ENCODE measurements at regions not wholly inside any gene's neighbourhood (a gene's known extent, or its start where the extent isn't known, plus 50 kb on each side); places are given as distances from the start of the nearest gene placed in this dataset.

DNA sequence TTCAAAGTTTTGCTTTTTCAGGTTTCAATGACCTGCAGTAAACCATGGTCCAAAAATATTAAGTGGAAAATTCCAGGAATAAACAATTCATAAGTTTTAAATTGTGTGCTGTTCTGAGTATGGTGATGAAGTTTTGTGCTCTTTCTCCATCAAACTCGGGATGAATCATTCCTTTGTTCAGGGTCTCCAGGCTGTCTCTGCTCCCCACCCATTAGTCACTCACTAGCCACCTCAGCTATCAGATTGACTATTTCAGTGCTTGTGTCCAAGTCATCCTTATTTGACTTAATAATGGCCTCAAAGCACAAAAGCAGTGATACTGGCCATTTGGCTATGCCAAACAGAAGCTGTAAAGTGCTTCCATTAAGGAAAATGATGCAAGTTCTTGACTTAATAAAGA, 1140.4 kb downstream of the EFNB2 start:
- no peaks in the 10 kb centered on the region for H3K9me2 ChIP-seq (replicated peaks; ENCODE audit: insufficient read depth, low read length)
- H3K4me2 ChIP-seq (ENCODE audit: low read depth, low read length, poor library complexity, severe bottlenecking) = no peak overlapping the region
- H3K9me3 ChIP-seq (ENCODE audit: low read length) = peaks cover 20% of the 10 kb centered on the region
- no peaks in the 10 kb centered on the region for H4K20me1 ChIP-seq (ENCODE audit: insufficient read depth, low read depth, low read length)
- H3K9ac ChIP-seq (ENCODE audit: low read length) = no peak overlapping the region
- H3K36me3 ChIP-seq (ENCODE audit: insufficient read depth, low read length) = no peaks in the 10 kb centered on the region
- no peaks in the 10 kb centered on the region for H3K79me2 ChIP-seq (ENCODE audit: low read length)
- no peaks in the 10 kb centered on the region for H3K4me1 ChIP-seq (ENCODE audit: low read length)
- no peak overlapping the region for H3K4me3 ChIP-seq (ENCODE audit: low read length)
- DNase-seq = no peak
- no peak overlapping the region for H3K27ac ChIP-seq (ENCODE audit: low read length)
- H3K27me3 ChIP-seq (ENCODE audit: low read length) = no peaks in the 10 kb centered on the region
- H2AFZ ChIP-seq (ENCODE audit: low read length) = no peak overlapping the region

GRCh38 chr13:105389373-105389772, 1146.1 kb downstream of the EFNB2 start:
- H3K9ac ChIP-seq (ENCODE audit: low read length) = no peak overlapping the region
- no peak overlapping the region for H3K4me2 ChIP-seq (ENCODE audit: low read depth, low read length, poor library complexity, severe bottlenecking)
- H3K79me2 ChIP-seq (ENCODE audit: low read length) = no peaks in the 10 kb centered on the region
- H3K27me3 ChIP-seq (ENCODE audit: low read length) = no peaks in the 10 kb centered on the region
- H3K4me1 ChIP-seq (ENCODE audit: low read length) = no peaks in the 10 kb centered on the region
- no peaks in the 10 kb centered on the region for H4K20me1 ChIP-seq (ENCODE audit: insufficient read depth, low read depth, low read length)
- no peak for DNase-seq
- no peak overlapping the region for H2AFZ ChIP-seq (ENCODE audit: low read length)
- H3K27ac ChIP-seq (ENCODE audit: low read length) = no peak overlapping the region
- H3K9me3 ChIP-seq (ENCODE audit: low read length) = peaks cover 6% of the 10 kb centered on the region; the same call in 1 of the 2 replicates
- H3K36me3 ChIP-seq (ENCODE audit: insufficient read depth, low read length) = no peaks in the 10 kb centered on the region
- no peak overlapping the region for H3K4me3 ChIP-seq (ENCODE audit: low read length)
- no peaks in the 10 kb centered on the region for H3K9me2 ChIP-seq (replicated peaks; ENCODE audit: insufficient read depth, low read length)

DNA sequence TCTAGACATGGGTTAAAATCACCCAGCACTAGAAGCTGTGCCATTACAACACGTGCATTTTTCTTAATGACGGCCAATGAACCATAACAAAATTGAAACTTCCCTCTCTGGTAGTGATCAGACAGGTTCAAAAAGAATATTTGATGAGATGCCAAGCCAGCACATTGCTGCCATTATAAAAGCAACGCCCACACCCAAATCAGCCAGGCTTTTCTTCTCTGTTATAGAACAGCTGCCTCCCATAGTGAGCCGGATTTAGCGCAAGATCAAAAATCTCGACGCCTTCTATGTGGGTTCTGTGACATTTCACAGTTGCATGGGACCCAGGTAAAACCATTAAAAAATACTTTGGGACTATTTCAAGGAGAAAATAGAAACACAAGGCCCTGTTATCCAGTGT, 1158.0 kb downstream of the EFNB2 start:
- Histone ChIP-seq H4K20me1 (ENCODE audit: insufficient read depth, low read depth, low read length) (no peaks in the 10 kb centered on the region), H3K9me3 (ENCODE audit: low read length) (peaks cover 25% of the 10 kb centered on the region), H3K27ac (ENCODE audit: low read length) (no peak overlapping the region), H3K9me2 (replicated peaks; ENCODE audit: insufficient read depth, low read length) (no peaks in the 10 kb centered on the region), H3K9ac (ENCODE audit: low read length) (no peak overlapping the region), H3K36me3 (ENCODE audit: insufficient read depth, low read length) (no peaks in the 10 kb centered on the region), H3K4me1 (ENCODE audit: low read length) (no peaks in the 10 kb centered on the region), H3K4me3 (ENCODE audit: low read length) (no peak overlapping the region), H3K79me2 (ENCODE audit: low read length) (no peaks in the 10 kb centered on the region), H3K27me3 (ENCODE audit: low read length) (no peaks in the 10 kb centered on the region), H2AFZ (ENCODE audit: low read length) (no peak overlapping the region), H3K4me2 (ENCODE audit: low read depth, low read length, poor library complexity, severe bottlenecking) (no peak overlapping the region)
- DNase-seq = no peak

DNA sequence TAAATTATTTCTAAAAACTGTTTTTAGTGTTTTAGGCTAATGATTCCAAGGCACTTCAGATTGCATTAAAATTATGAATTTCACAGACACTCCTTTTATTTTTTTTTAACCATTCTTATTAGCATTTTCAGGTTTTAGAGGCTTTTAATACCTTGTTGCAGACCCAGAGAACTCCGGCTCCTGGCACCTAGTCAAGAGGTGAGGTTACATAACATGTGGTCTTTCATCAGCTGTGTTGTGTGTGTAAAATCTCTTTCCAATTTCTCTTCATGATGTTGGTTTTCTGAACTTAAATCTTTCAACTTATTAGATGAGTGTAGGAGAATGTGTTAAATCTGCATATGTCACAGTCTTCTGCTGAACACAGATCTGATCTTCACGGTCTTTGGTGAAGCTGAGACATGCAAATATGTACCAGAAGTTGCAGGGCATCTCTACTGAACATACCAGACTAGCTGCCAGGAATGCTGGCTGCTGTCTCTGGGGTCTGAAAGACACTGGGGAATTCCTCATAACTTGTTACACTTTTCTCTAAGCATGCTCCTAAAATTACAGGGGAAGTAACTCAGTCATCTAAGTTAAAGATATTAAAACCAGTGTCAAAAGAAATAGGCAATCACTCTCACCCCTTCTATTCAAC, 1165.3 kb downstream of the EFNB2 start:
- Histone ChIP-seq H3K36me3 (ENCODE audit: insufficient read depth, low read length) (no peaks in the 10 kb centered on the region), H3K4me1 (ENCODE audit: low read length) (no peaks in the 10 kb centered on the region), H3K27me3 (ENCODE audit: low read length) (no peaks in the 10 kb centered on the region), H3K9me2 (replicated peaks; ENCODE audit: insufficient read depth, low read length) (no peaks in the 10 kb centered on the region), H3K27ac (ENCODE audit: low read length) (no peak overlapping the region), H3K4me2 (ENCODE audit: low read depth, low read length, poor library complexity, severe bottlenecking) (no peak overlapping the region), H3K9me3 (ENCODE audit: low read length) (peaks cover 17% of the 10 kb centered on the region), H2AFZ (ENCODE audit: low read length) (no peak overlapping the region), H3K9ac (ENCODE audit: low read length) (no peak overlapping the region), H3K79me2 (ENCODE audit: low read length) (no peaks in the 10 kb centered on the region), H3K4me3 (ENCODE audit: low read length) (no peak overlapping the region), H4K20me1 (ENCODE audit: insufficient read depth, low read depth, low read length) (no peaks in the 10 kb centered on the region)
- DNase-seq = no peak

DNA sequence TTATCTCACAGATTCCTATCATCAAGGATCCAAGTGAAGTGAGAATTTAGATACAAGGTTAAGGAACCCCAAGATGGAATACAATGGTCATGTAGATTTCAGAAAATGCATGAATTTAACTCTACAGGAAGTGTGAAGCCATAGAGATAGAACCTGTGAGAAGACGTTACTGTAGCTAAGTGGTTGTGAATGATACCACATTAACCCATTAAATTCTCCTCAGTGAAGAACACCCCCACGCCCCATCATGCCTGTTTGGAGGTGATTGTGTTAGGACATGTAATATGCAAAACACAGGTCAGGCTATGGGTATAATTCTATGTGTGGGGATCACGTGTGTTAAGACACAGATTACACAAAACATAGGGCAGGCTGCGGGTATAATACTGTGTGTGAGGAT, 1166.7 kb downstream of the EFNB2 start:
- Histone ChIP-seq H3K27me3 (ENCODE audit: low read length) (no peaks in the 10 kb centered on the region), H3K4me1 (ENCODE audit: low read length) (no peaks in the 10 kb centered on the region), H3K4me3 (ENCODE audit: low read length) (no peak overlapping the region), H2AFZ (ENCODE audit: low read length) (no peak overlapping the region), H3K27ac (ENCODE audit: low read length) (no peak overlapping the region), H3K79me2 (ENCODE audit: low read length) (no peaks in the 10 kb centered on the region), H4K20me1 (ENCODE audit: insufficient read depth, low read depth, low read length) (no peaks in the 10 kb centered on the region), H3K9me3 (ENCODE audit: low read length) (peaks cover 16% of the 10 kb centered on the region), H3K36me3 (ENCODE audit: insufficient read depth, low read length) (no peaks in the 10 kb centered on the region), H3K9ac (ENCODE audit: low read length) (no peak overlapping the region), H3K9me2 (replicated peaks; ENCODE audit: insufficient read depth, low read length) (no peaks in the 10 kb centered on the region), H3K4me2 (ENCODE audit: low read depth, low read length, poor library complexity, severe bottlenecking) (no peak overlapping the region)
- DNase-seq = no peak

- Histone ChIP-seq H3K27ac (ENCODE audit: low read length) (no peak overlapping the region), H3K4me2 (ENCODE audit: low read depth, low read length, poor library complexity, severe bottlenecking) (no peak overlapping the region), H3K9me2 (replicated peaks; ENCODE audit: insufficient read depth, low read length) (0 out of 2 replicates have a peak, but pooled peaks cover 3% of the 10 kb centered on the region), H4K20me1 (ENCODE audit: insufficient read depth, low read depth, low read length) (no peaks in the 10 kb centered on the region), H3K4me1 (ENCODE audit: low read length) (no peaks in the 10 kb centered on the region), H3K9ac (ENCODE audit: low read length) (no peak overlapping the region), H3K9me3 (ENCODE audit: low read length) (peaks cover 27% of the 10 kb centered on the region), H3K36me3 (ENCODE audit: insufficient read depth, low read length) (no peaks in the 10 kb centered on the region), H3K27me3 (ENCODE audit: low read length) (no peaks in the 10 kb centered on the region), H3K79me2 (ENCODE audit: low read length) (no peaks in the 10 kb centered on the region), H2AFZ (ENCODE audit: low read length) (no peak overlapping the region), H3K4me3 (ENCODE audit: low read length) (no peak overlapping the region)
- DNase-seq = no peak
Observed at GRCh38 chr13:105365831-105366230, 1169.6 kb downstream of the EFNB2 start.

- H4K20me1 ChIP-seq (ENCODE audit: insufficient read depth, low read depth, low read length) = no peaks in the 10 kb centered on the region
- no peaks in the 10 kb centered on the region for H3K4me1 ChIP-seq (ENCODE audit: low read length)
- no peak overlapping the region for H3K4me2 ChIP-seq (ENCODE audit: low read depth, low read length, poor library complexity, severe bottlenecking)
- no peak overlapping the region for H2AFZ ChIP-seq (ENCODE audit: low read length)
- H3K9ac ChIP-seq (ENCODE audit: low read length) = no peak overlapping the region
- peaks cover 33% of the 10 kb centered on the region for H3K9me3 ChIP-seq (ENCODE audit: low read length)
- no peaks in the 10 kb centered on the region for H3K36me3 ChIP-seq (ENCODE audit: insufficient read depth, low read length)
- no peak overlapping the region for H3K27ac ChIP-seq (ENCODE audit: low read length)
- H3K9me2 ChIP-seq (replicated peaks; ENCODE audit: insufficient read depth, low read length) = 0 out of 2 replicates have a peak, but pooled peaks cover 3% of the 10 kb centered on the region
- no peaks in the 10 kb centered on the region for H3K27me3 ChIP-seq (ENCODE audit: low read length)
- H3K79me2 ChIP-seq (ENCODE audit: low read length) = no peaks in the 10 kb centered on the region
- no peak overlapping the region for H3K4me3 ChIP-seq (ENCODE audit: low read length)
- no peak for DNase-seq
Observed at GRCh38 chr13:105365021-105365550, 1170.4 kb downstream of the EFNB2 start.

DNA sequence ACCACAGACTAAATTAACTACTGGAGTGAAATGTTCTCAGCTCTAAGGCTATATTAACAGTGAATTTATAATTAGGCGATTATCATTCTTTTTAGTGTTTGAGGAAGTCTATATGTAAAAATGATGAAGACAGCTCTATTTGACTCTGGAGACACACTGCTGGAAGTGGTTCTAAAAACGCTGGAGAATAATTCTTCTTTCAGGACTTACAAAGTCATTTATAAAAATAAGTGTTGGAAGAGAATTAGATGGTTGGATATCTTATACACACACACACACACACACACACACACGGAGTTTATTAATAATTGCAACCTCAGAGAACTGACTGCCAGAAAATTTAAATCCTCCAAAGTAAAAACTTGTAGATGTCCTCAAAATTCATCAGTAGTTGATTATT, 1171.3 kb downstream of the EFNB2 start:
- H3K79me2 ChIP-seq (ENCODE audit: low read length) = no peaks in the 10 kb centered on the region
- peaks cover 35% of the 10 kb centered on the region for H3K9me3 ChIP-seq (ENCODE audit: low read length)
- H3K27me3 ChIP-seq (ENCODE audit: low read length) = no peaks in the 10 kb centered on the region
- no peak for DNase-seq
- no peak overlapping the region for H3K27ac ChIP-seq (ENCODE audit: low read length)
- H3K9ac ChIP-seq (ENCODE audit: low read length) = no peak overlapping the region
- H3K4me2 ChIP-seq (ENCODE audit: low read depth, low read length, poor library complexity, severe bottlenecking) = no peak overlapping the region
- H4K20me1 ChIP-seq (ENCODE audit: insufficient read depth, low read depth, low read length) = no peaks in the 10 kb centered on the region
- no peak overlapping the region for H2AFZ ChIP-seq (ENCODE audit: low read length)
- no peak overlapping the region for H3K4me3 ChIP-seq (ENCODE audit: low read length)
- no peaks in the 10 kb centered on the region for H3K36me3 ChIP-seq (ENCODE audit: insufficient read depth, low read length)
- no peaks in the 10 kb centered on the region for H3K4me1 ChIP-seq (ENCODE audit: low read length)
- H3K9me2 ChIP-seq (replicated peaks; ENCODE audit: insufficient read depth, low read length) = 0 out of 2 replicates have a peak, but pooled peaks cover 3% of the 10 kb centered on the region
